NCI-H2171 (cell line): ENCODE measurements at regions not wholly inside any gene's neighbourhood (a gene's known extent, or its start where the extent isn't known, plus 50 kb on each side); places are given as distances from the start of the nearest gene placed in this dataset.

Source experiments
- DNase-seq: peaks from one replicate; lab custom pipeline; 2025; lab: John Stamatoyannopoulos, UW

- DNase-seq, result no peak
These were observed 125.1 kb downstream of the ETS2 start for GRCh38 chr21:38930853-38931252.

GRCh38 chr21:38930066-38930465 is 124.3 kb downstream of the ETS2 start:
- DNase-seq, result no peak

GRCh38 chr21:38929652-38930051 is 123.9 kb downstream of the ETS2 start:
- DNase-seq, result no peak

- DNase-seq, result no peak
These were observed 123.4 kb downstream of the ETS2 start for GRCh38 chr21:38929142-38929541.

- DNase-seq, result no peak
These were observed 122.0 kb downstream of the ETS2 start for GRCh38 chr21:38927776-38928175.

- DNase-seq, result no peak
These were observed 120.2 kb downstream of the ETS2 start for GRCh38 chr21:38925923-38926322.

- DNase-seq, result no peak
These were observed 119.7 kb downstream of the ETS2 start for GRCh38 chr21:38925478-38925877.

GRCh38 chr21:38924954-38925353 is 119.2 kb downstream of the ETS2 start:
- no peak for DNase-seq

- DNase-seq, result no peak
These were observed 117.7 kb downstream of the ETS2 start for GRCh38 chr21:38923429-38923828.

- no peak for DNase-seq
These were observed 116.9 kb downstream of the ETS2 start for GRCh38 chr21:38922474-38923235.

- no peak for DNase-seq
These were observed 116.0 kb downstream of the ETS2 start for GRCh38 chr21:38921511-38922251.

- no peak for DNase-seq
These were observed 115.1 kb downstream of the ETS2 start for GRCh38 chr21:38920631-38921398.

GRCh38 chr21:38918607-38919346 is 113.0 kb downstream of the ETS2 start:
- no peak for DNase-seq

GRCh38 chr21:38917043-38917774 is 111.5 kb downstream of the ETS2 start:
- DNase-seq, result no peak

GRCh38 chr21:38916214-38916964 is 110.7 kb downstream of the ETS2 start:
- DNase-seq, result no peak

- DNase-seq, result no peak
These were observed 109.8 kb downstream of the ETS2 start for GRCh38 chr21:38915546-38915945.

- no peak for DNase-seq
These were observed 109.0 kb downstream of the ETS2 start for GRCh38 chr21:38914528-38915293.

- DNase-seq, result no peak
These were observed 108.3 kb downstream of the ETS2 start for GRCh38 chr21:38913893-38914527.
